ENCODE measurements at regions not wholly inside any gene's neighbourhood (a gene's known extent, or its start where the extent isn't known, plus 50 kb on each side); places are given as distances from the start of the nearest gene placed in this dataset.
"Not testable (repeated sequence)": the region's sequence is repeated elsewhere in the genome, so short reads cannot be mapped to it uniquely, and the experiment has no call there.

GRCh38 chr16:18263046-18263445, 73.5 kb downstream of the NPIPA8 start:
- DNase-seq (ENCODE audit: low spot score): not testable (repeated sequence)

DNA sequence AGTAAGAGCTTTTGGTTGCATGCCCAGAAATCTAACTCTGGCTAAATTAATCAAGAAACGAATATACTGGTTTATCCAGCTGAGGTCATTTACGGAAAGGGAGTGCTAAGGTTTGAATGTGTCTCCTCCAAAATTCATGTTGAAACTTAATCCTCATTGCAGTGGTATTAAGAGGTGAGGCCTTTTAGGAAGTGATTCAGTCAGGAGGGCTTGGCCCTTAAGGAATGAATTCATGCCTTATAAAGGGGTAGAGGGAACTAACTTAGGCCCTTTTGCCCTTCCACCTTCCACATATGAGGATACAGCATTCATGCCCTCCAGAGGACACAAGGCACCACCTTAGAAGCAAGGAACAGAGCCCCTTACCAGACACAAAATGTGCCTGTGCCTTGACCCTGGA, 74.7 kb downstream of the NPIPA8 start:
- not testable (repeated sequence) for DNase-seq (ENCODE audit: low spot score)

DNA sequence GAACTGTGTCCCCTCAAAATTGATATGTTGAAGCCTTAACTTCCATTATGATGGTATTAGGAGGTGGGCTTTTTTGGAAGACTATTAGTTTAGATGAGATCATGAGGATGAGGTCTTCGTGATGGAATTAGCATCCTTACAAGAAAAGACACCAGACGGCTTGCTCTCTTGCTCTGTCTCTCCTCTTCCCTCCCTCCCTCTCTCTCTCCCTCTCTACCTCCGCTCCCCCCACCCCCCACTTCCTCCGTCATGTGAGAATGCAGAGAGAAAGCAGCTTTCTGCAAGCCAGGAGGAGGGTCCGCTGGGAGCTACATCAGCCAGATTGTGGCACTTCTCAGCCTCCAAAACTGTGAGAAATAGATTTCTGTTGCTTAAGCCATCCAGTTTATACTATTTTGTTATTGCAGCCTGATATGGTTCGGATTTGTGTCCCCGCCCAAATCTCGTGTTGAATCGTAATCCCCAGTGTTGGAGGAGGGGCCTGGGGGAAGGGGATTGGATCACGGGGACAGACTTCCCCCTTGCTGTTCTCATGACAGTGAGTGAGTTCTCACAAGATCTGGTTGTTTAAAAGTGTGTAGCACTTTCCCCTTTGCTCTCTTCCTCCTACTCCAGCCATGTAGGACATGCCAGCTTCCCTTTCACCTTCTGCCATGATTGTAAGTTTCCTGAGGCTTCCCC, 76.9 kb downstream of the NPIPA8 start:
- DNase-seq (ENCODE audit: low spot score): not testable (repeated sequence)

GRCh38 chr16:18252943-18253342, 83.6 kb downstream of the NPIPA8 start:
- DNase-seq (ENCODE audit: low spot score): not testable (repeated sequence)

GRCh38 chr16:18230505-18230904, 106.0 kb downstream of the NPIPA8 start:
- DNase-seq (ENCODE audit: low spot score): not testable (repeated sequence)

- not testable (repeated sequence) for DNase-seq (ENCODE audit: low spot score)
Measured at GRCh38 chr16:18222054-18223009, 114.2 kb downstream of the NPIPA8 start.

GRCh38 chr16:18217741-18218140, 118.8 kb downstream of the NPIPA8 start:
- DNase-seq (ENCODE audit: low spot score): not testable (repeated sequence)

DNA sequence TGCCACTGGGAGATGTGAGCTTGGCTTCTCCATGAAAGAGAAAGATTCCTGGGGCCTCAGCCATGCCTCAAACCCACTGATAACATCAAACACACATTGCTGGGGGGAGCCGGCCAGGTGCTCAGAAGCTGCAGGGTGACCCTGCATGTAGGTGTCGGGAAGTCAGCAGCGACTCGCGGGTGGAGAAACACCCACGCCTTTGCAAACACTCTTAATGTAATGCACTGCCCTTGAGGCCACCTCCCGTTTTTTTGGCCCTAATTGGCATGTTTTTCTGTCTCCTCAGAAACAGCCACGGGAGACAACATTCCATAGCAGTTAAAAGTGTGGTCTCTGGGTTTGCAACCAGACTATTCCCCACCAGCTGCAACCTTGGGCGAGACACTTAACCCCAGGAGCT, 119.7 kb downstream of the NPIPA8 start:
- DNase-seq (ENCODE audit: low spot score): not testable (repeated sequence)

GRCh38 chr16:18213810-18214209, 122.7 kb downstream of the NPIPA8 start:
- not testable (repeated sequence) for DNase-seq (ENCODE audit: low spot score)

DNA sequence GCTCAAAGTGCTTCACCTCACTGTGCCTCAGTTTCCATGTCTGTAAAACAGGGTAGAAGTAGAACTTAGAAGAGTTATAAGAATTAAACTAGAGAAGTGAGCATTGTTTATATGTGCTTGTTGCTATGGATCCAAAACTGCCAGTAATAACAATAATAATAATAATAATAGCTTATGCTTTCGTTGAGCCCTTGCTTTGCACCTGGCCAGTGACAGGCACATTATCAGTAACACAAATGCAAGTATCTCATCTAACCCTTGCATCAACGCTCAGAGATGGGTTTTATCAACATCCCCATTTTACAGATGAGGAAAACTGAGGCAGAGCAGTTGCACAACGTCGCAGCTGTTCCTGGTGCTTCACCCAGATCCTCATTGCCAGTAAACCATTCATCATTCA, 125.0 kb downstream of the NPIPA8 start:
- DNase-seq (ENCODE audit: low spot score): not testable (repeated sequence)

GRCh38 chr16:18204786-18205185, 131.8 kb downstream of the NPIPA8 start:
- not testable (repeated sequence) for DNase-seq (ENCODE audit: low spot score)

DNA sequence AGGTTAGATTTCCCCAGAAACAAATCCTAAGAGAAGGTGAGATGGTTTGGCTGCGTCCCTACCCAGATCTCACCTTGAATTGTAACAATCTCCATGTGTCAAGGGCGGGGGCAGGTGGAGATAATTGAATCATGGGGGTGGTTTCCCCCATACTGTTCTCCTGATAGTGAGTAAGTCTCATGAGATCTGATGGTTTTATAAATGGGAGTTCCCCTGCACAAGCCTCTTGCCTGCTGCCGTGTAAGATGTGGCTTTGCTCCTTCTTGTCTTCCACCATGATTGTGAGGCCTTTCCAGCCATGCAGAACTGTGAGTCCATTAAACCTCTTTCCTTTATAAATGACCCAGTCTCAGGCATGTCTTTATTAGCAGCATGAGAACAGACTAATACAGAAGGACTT, 132.2 kb downstream of the NPIPA8 start:
- DNase-seq (ENCODE audit: low spot score): not testable (repeated sequence)

DNA sequence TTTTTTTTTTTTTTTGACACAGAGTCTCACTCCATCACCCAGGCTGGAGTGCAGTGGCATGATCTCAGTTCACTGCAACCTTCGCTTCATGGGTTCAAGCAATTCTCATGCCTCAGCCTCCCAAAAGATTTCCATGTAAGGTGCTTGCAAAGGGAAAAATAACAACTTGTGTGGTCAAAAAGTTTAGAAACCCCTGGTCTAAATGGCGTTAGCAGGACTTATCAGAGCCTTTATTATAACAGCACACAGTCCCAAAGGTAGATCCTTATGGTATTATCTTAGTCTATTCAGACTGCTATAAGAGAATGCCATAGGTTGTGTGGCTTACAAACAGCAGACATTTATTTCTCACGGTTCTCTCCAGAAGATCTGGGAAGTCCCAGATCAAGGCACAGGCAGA, 135.0 kb downstream of the NPIPA8 start:
- not testable (repeated sequence) for DNase-seq (ENCODE audit: low spot score)

- DNase-seq (ENCODE audit: low spot score): not testable (repeated sequence)
Measured at GRCh38 chr16:18192389-18192788, 144.1 kb downstream of the NPIPA8 start.

DNA sequence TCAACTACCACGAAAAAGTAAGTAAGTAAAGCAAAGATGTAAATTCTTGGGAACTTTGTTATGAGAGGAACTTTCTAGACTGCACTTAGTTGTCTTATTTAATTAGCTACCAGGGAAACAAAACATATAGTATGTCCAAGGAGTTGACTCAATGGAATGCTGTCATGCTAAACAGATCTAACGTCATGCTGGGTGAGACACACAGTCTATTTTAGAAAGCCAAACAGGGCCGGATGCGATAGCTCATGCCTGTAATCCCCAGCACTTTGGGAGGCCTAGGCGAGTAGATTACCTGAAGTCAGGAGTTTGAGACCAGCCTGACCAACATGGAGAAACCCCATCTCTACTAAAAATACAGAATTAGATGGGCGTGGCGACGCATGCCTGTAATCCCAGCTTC, 146.4 kb downstream of the NPIPA8 start:
- DNase-seq (ENCODE audit: low spot score): not testable (repeated sequence)

DNA sequence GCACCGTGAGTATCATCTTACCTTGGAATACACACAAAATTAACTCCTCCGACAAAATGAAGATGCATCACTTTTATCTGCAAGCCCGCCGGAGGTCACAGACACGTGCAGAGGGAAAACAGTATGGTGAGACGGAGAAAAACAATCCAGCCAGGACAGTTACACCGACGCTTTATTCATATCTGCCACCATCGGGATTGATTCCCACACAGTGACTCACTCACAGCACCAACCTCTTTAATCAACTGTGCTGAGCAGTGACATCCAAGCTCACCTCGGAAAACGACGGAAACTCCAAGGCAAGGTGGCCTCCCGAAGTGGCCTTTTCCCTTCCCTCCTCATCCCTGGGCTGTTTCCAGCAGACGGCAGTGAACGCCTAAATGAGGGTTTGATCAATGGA, 151.8 kb downstream of the NPIPA8 start:
- DNase-seq (ENCODE audit: low spot score): not testable (repeated sequence)

- DNase-seq (ENCODE audit: low spot score): not testable (repeated sequence)
Measured at GRCh38 chr16:18181028-18181427, 155.5 kb downstream of the NPIPA8 start.

DNA sequence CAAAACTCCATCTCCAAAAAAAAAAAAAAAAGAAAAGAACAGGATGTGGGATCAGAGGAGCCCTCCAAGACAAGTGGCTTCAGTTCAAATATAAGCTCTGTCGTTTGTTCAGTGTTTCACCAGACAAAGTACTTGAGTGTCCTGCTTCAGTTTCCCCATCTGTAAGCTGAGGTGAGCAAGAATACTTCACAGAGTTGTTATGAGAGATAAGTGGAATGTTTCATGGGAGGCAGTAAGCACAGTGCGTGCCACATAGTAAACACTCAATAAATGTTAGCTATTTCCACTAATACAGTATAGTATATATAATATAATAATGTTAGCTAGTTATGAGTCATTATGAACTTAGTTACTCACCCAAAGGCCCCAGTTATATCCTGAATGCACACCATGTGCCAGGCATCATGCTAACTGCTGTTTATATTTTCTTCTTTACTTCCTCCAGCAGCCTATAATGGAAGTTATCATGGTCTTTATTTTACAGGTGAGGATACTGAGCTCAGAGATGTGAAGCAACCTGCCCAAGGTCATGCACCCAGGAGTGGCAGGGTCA, 162.5 kb downstream of the NPIPA8 start:
- DNase-seq (ENCODE audit: low spot score): not testable (repeated sequence)

GRCh38 chr16:18162293-18162692, 174.2 kb downstream of the NPIPA8 start:
- not testable (repeated sequence) for DNase-seq (ENCODE audit: low spot score)

DNA sequence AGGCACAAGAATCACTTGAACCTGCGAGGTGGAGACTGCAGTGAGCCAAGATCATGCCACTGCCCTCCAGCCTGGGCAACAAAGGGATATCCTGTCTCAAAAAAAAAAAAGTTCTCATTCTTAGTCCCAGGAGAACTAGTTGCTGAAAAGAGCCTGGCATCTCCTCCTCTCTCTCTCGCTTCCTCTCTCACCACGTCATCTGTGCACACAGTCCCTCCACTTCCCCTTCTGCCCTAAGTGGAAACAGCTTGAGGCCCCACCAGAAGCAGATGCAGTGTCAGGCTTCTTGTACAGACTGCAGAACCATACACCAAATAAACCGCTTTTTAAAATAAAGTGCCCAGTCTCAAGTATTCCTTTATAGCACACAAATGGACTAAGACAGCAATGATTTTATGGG, 175.3 kb downstream of the NPIPA8 start:
- not testable (repeated sequence) for DNase-seq (ENCODE audit: low spot score)

GRCh38 chr16:18159185-18159584, 177.4 kb downstream of the NPIPA8 start:
- not testable (repeated sequence) for DNase-seq (ENCODE audit: low spot score)

GRCh38 chr16:18157854-18158253, 178.7 kb downstream of the NPIPA8 start:
- not testable (repeated sequence) for DNase-seq (ENCODE audit: low spot score)

DNA sequence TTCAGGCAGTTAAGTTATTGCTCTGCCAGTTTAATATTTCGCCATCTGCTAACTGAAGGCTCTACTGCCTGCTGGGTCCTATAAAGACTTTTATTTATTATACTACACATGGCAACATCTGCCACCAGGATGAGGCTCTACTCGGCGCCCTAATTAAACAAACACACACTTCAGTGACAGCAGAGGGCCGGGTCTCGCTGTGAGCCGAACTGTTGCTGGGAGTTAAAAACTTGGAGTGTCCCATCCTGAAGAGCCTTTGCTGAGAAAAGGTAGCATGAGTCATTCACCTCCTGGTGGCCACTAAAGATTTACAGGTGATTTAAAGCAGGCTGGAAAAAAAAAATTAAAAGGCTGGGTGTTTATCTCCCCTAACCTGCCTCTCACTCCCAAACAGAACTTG, 183.7 kb downstream of the NPIPA8 start:
- DNase-seq (ENCODE audit: low spot score): not testable (repeated sequence)

Measured in SW480 (cell line).